Anterior cingulate cortex (tissue), 58 donors: ENCODE measurements at regions not wholly inside any gene's neighbourhood (a gene's known extent, or its start where the extent isn't known, plus 50 kb on each side); places are given as distances from the start of the nearest gene placed in this dataset.
"Not testable (repeated sequence)": the region's sequence is repeated elsewhere in the genome, so short reads cannot be mapped to it uniquely, and the experiment has no call there.

Experiments
- DNase-seq, 58 donors: peaks; one replicate each; lab custom pipeline; 2025; lab: John Stamatoyannopoulos, UW

DNA sequence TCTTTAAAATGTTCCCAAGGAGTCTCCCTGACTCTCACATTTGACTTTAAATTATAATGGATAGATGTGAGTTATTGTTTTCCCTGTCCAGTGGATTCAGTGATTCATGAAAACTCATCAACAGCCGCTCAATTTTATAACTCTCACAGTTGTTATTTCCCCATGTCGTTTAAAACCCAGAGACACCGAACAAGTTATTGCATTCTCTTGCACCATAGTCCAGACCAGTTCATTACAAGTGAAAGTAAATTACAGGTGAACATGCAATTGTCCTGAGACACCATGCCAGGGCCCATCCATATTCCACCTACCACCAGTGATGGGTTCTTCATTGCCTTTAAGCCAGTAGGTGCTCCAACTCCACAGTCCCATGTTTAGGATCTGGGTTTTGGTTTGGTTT, 85.7 kb upstream of the CMKLR1 start:
- DNase-seq = no peak

DNA sequence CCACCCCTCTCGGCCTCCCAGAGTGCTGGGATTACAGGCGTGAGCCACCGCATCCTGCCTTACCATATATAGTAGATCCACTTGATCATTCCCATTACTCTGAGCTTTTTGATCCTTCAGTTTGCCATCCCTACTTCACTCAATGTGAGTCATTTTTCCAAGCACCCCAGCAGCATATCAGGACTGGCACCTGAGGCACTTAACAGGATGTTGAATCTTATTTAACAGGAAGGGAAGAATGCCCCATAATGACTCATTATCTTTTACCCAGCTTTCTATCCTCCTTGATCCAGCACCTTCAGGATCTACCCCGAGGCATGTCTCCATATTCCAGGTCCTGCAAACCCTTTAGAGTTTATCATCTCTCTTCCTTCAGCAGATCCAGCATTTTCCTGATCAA, 84.9 kb upstream of the CMKLR1 start:
- no peak for DNase-seq

DNA sequence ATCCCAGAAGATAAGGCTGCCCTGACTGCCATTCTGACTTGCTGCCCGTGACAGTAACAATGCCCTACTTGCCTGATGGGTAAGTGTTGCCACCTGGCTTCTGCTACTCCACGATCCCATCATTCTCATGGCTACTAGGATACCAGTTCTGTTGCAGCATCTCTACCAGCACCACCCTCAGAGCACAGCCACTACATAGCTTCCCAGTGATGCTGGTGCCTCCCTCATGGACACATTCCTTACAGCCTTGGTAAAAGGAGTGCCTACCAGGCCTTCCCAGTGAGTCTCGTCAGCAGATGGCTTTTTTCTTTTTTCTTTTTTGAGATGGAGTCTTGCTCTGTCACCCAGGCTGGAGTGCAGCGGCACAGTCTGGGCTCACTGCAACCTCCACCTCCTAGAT, 84.4 kb upstream of the CMKLR1 start:
- DNase-seq = no peak

DNA sequence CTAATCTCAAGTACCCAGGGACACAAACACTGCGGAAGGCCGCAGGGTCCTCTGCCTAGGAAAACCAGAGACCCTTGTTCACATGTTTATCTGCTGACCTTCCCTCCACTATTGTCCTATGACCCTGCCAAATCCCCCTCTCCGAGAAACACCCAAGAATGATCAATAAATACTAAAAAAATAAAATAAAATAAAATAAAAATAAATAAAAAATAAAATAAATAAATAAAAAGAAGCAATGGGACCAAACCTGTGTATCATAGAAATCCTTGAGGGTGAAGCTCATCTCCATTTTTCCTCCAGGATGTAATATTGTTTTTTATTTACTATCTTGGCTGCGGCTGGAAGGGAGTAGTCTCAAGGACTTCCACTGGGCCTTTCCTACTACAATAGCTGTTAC, 82.0 kb upstream of the CMKLR1 start:
- DNase-seq = not testable (repeated sequence)

DNA sequence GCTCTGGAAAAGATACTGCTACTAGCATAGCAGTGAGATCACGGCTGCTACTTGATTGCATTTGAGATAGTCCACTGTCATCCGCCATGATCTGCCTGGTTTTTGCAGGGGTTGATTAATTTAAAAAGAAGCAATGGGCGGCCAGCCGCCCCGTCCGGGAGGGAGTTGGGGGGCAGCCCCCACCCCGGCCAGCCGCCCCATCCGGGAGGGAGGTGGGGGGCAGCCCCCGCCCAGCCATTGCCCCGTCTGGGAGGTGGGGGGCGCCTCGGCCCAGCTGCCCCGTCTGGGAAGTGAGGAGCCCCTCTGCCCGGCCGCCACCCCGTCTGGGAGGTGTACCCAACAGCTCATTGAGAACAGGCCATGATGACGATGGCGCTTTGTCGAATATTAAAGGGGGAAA, 81.3 kb upstream of the CMKLR1 start:
- not testable (repeated sequence) for DNase-seq

DNA sequence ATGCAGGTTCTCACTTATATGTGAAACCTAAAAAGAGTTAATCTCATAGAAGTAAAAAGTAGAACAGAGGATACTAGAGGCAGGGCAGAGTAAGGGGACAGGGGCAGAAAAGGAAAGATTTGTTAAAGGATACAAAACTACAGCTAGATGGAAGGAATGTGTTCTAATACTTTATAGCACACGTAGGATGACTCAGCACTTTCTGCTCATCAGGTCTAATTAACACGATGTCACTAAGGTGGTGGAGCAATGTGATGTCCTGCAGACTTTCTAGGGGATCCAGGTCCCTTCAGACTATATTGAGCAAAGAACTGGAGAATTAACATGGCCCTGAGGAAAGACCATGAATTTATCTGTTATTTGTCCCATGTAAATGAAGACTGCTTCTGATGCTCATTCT, 80.8 kb upstream of the CMKLR1 start:
- no peak for DNase-seq

DNA sequence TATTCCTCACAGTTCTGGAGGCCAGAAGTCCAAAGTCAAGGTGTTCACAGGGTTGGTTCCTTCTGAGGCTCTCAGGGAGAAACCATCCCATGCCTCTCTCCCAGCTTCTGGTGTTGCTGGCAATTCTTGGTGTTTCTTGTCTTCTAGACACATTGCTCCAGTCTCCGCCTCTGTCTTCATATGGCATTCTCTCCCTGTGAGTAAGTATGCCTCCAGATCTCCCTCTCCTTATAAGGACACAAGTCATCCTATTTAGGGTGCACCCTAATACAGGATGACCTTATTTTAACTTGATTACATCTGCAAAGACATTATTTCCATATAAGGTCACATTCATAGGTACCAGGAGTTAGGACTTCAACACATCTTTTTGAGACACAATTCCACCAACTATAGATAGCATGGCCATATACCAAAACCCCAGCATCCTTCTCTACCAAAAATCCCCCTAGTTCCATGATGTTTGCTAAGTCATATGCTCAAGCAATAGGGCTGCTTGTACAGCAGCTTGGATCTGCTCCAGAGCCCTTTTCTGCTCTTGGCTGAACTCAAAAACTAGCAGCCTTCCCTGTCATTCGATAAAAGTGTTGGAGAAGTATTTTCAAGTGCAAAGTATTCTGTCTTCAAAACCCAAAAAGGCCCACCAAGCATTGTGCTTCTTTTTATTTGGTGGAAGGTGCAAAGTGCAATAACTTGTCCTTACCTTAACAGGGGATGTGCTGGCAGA, 79.2 kb upstream of the CMKLR1 start:
- no peak for DNase-seq

DNA sequence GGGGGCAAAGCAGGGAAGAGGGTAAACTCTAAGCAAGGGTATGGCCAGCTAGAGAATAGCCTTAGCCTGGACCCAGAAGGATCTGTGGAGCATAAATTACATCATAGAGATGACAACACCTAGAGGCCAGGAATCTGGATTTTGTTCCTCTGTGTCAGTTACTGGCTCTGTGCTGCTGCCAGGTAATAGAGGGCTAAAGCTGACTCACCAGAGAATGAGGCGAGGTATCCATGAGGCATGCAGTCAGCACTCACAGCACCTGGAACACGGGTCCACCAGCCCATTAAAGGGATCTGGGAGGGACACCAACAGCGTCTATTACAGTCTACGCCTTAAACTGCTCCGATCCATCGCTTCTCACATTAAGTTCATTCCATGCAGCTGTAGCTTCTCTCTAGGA, 74.9 kb upstream of the CMKLR1 start:
- DNase-seq = no peak

DNA sequence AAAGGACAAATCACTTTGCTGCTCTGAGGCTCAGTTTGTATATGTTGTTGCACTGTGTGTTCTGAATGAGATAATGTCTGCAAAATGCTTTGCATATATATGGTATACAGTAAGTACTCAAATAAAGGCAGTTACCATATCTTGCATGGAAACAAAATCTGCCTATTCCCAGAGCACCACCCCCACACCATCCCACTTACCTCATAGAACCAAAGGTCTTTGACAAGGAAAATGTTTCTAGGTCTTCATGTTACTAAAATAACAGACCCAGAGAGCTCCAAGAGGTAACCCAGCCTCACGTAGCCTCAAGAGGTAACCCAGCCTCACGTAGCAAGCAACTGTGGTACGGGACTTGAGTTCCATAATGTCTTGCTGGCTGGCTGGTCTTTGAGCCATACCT, 71.6 kb upstream of the CMKLR1 start:
- no peak for DNase-seq

DNA sequence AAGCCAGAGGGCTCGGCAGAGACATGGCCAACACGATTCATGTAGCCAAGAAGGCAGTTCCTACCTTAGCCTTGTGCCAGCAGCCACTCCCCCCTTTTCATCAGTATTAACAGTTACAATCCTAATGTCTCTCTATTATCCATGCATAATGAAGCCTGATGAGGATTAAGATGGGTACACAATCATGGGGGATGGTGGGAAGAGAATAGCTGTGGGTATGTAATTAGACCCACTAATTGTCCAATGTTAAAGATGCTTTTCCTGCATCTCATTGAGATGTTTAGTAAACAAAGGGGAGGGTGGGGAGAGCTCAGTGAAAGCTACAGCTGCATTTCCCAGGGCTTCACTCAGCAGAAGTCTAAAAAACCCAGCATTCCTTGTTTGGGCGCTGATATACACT, 70.4 kb upstream of the CMKLR1 start:
- no peak for DNase-seq

DNA sequence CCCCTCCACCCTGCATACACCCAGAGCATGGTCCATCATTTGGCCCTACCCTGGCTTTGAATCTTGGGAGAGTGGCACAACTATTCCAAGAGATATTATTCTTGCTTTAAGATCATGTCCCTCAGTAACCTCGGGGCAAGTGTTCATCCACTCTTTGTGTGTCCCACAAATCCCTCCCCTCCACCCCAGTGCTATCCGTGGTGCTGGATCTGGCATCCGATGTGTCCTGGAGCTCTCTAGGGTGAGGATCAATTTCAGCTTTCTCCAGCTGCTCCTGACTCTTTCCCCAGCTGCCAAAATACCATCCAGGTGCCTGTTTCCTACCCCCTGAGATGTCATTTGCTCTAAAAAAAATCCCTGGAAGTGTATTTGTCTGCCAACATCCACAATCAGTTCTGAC, 64.8 kb upstream of the CMKLR1 start:
- DNase-seq = no peak

DNA sequence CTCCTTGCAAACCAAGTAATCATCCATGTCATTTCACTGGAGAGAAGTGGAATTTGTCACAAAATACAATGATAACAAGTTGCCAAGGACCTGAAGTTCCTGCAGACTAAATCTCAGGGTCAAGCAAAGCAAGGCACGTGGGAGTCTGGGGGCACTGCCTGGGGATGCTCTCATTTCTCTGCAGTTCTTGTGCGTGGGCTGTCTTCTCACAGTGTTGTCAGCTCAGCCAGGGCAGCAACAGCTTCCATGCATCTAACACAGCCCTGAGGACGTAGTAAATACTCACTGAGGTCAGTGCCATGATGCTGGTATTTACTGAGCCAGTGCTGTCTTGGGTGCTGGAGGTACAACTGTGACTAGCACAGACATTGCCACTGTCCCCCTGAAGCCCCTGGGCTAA, 62.9 kb upstream of the CMKLR1 start:
- DNase-seq = no peak

DNA sequence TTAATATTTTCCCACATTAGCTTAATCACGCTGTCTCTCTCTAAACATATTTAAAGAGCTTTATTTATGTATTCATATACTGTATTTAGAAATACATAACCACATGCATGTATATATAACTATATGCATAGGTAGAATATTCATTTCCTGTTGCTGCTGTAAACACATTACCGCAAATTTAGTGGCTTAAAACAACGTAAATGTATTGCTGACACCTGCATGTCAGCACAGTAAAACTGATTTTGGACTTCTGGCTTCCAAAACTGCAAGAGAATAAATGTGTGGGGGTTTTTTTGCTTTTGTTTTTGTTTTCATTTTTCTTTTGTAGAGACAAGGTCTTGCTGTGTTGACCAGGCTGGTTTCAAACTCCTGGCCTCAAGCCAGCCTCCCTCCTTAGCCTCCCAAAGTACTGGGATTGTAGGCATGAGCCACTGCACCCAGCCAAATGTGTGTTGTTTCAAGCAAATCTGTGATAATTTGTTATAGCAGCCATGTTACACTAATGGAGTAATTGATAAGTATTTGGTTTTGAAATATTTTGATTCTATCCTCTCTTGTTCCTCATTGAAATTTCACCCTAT, 61.9 kb upstream of the CMKLR1 start:
- DNase-seq = no peak

DNA sequence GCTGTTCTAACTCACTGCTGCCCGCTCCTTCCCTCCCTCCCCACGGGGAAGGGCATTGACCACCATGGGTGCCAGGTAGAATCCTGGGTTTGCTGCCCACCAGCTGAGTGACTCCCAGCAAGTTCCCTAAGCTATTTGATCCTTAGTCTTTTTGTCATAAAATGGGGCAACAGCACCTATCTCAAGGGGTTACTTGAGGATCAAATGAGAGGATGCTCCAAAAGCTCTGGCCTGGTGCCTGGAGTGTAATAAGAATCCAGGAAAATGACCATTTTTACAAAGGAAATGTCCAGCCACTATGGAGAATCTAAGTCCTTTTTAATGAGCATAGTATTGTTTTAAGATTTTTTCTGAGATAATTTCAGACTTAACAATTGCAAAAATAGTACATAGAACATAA, 61.4 kb upstream of the CMKLR1 start:
- no peak for DNase-seq

DNA sequence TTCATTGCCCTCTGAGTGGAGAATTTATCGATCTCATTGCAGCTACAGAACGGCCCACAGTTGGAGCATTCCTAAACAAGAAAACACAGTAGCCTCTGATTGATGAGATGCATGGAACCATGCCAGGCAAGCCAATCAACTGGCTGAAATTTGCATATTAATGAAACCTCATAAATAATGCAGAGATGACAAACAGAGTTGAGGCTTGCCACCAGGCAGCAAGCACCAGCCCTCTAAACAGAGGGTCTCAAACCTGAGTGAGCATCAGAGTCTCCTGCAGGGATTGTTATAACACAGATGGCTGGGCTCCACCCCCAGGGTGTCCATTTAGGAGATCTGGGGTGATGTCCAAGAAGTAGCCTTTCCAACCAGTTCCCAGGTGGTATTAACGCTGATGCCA, 60.9 kb upstream of the CMKLR1 start:
- DNase-seq = peak in 5 of 58 donors; percentile 4 to 30 (median 8)

DNA sequence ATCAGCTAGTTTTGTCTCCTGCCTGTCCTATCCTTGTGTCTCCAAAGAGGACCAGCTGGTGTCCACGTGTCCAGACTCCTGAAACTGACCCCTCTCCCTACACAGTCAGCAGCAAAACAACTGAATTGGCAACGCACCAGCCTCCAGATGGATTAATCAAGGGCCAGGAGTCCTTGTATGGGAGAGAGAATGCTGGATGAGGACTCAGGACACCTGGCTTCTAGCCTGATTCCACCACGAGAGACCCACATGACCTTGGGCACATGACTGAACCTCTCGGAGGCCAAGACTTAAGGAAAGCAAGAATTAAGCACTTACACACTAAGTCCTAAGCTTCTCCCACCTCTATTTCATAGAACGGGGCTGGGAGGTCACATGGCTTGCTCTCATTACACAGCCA, 60.4 kb upstream of the CMKLR1 start:
- peak in 19 of 58 donors; percentile 1 to 51 (median 18) for DNase-seq

DNA sequence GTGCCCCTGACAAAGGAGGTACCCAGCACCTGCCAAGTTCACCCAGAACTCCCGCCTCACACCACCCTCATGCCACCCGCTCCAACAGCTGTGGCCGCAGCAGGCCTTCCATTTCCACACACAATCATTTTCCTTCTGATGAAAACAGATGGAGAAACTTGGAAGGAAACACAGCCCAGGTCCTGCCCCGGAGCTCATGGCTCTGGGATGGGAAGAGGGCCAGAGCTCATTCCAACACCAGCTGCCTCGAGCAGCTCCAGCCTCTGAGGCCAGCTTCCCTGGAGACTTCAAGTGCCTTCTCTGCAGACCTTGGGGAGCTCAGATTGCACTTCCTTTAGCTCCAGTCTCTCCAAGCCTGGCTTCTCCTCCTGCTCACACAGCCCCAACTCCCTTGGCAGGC, 55.1 kb upstream of the CMKLR1 start:
- peak in 6 of 58 donors; percentile 4 to 15 (median 8) for DNase-seq

DNA sequence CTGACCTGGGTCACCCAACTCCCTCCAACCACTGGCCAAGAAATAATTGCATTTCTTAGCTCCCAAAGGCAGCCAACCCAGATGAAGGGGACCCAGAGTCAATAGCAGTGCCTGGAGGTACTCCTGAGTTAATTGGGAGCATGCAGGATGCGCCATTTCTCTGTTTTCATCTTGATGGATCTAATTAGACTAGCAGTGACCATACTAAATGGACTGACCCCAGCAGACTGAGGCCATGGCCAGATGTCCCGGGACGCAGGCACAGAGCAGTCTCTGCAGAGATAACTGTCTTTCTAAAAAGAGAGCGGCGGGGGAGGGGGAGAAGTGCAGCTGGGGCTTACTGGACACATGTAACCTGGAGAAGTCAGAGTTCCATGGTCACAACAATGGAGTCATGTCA, 53.2 kb upstream of the CMKLR1 start:
- no peak for DNase-seq

DNA sequence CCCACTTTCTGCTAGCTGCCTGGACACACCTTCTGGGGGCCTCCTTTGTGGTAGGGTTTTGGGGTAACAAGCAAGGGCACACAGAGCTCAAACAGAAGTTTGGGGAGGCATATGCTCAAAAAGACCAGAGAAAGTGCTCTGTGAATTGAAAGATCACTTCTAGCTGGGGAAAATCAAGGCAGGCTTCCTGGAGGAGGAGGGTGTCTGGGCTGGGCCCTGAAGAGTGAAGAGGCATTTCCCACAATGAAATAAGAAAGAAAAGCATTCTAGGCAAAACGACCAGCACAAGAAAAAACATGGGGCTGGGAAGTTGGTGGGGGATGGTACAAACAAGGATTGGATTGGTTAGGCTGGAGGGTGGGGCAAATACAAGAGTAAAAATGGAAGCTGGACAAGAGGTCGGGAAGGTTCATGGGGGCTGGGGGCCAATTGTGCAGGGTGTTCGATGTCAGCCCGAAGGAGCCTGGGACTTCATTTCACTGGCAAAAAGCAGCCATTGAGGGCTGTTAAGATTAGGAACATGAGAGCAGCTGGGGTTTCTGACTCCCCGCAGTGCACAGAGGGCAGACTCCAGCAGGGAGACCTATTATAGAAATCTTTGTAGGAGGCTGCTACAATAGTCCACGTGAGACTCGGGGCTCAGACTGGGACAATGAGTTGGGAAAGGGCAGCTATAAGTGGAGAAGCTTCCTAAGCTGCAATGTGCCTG, 51.5 kb upstream of the CMKLR1 start:
- no peak for DNase-seq

DNA sequence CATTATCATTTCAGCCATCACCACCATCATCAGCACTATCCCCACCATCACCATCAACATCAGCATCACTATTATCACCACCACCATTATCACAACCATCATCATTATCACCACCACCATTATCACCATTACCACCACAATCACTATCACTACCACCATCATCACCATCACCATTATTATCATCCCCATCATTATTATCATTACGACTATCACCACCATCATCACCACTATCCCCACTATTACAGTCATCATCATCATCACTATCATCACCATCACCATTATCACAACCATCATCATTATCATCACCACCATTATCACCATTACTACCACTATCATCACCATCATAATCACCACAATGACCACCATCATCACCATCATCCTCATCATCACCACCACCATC, 50.4 kb upstream of the CMKLR1 start:
- DNase-seq = no peak
